Trophoblast cell (in vitro differentiated cells and primary cell): ENCODE measurements at regions not wholly inside any gene's neighbourhood (a gene's known extent, or its start where the extent isn't known, plus 50 kb on each side); places are given as distances from the start of the nearest gene placed in this dataset.

Experiments used
- DNase-seq, 2 donors: peaks; one replicate each; pipeline ENCODE4 v3.0.0-alpha.2; 2016
- H2AFZ ChIP-seq: 2 replicates; pipeline ENCODE4 v1.6.1; 2013; ENCODE audit warnings: low read length, moderate library complexity, mild to moderate bottlenecking; ENCODE audit not compliant: insufficient read depth, poor library complexity
- H2AK5ac ChIP-seq: 2 replicates; pipeline ENCODE4 v1.6.1; 2013; ENCODE audit warnings: mild to moderate bottlenecking, low read length
- H2BK120ac ChIP-seq: 2 replicates; pipeline ENCODE4 v1.6.1; 2013; ENCODE audit warnings: low read length, mild to moderate bottlenecking, moderate library complexity; ENCODE audit not compliant: insufficient read depth, poor library complexity
- H2BK12ac ChIP-seq: 2 replicates; pipeline ENCODE4 v1.6.1; 2013; ENCODE audit warnings: mild to moderate bottlenecking, low read length, moderate library complexity
- H2BK5ac ChIP-seq: 2 replicates; pipeline ENCODE4 v1.6.1; 2013; ENCODE audit warnings: low read length, low read depth, moderate library complexity, mild to moderate bottlenecking; ENCODE audit not compliant: poor library complexity
- H3K14ac ChIP-seq: 2 replicates; pipeline ENCODE4 v1.6.1; 2013; ENCODE audit warnings: mild to moderate bottlenecking, low read length
- H3K18ac ChIP-seq: 2 replicates; pipeline ENCODE4 v1.6.1; 2013; ENCODE audit warnings: mild to moderate bottlenecking, low read length
- H3K23ac ChIP-seq: 2 replicates; pipeline ENCODE4 v1.6.1; 2013; ENCODE audit warnings: low read length
- H3K27ac ChIP-seq: 2 replicates; pipeline ENCODE4 v1.5.1; 2013; ENCODE audit warnings: low read depth, mild to moderate bottlenecking, inconsistent platforms, low read length, moderate library complexity
- H3K27me3 ChIP-seq: 2 replicates; pipeline ENCODE4 v1.6.1; 2013; ENCODE audit warnings: inconsistent platforms, mild to moderate bottlenecking, low read length, moderate library complexity; ENCODE audit not compliant: insufficient read depth
- H3K36me3 ChIP-seq, 2 experiments: 1 replicate in 1 of 2; 2 replicates in 1 of 2; pipeline ENCODE4 v1.6.1; 2013; ENCODE audit warnings: low read length in 2 of 2, mild to moderate bottlenecking in 2 of 2, moderate library complexity in 1 of 2; ENCODE audit not compliant: insufficient read depth in 2 of 2, control insufficient read depth in 1 of 2
- H3K4ac ChIP-seq: 2 replicates; pipeline ENCODE4 v1.6.1; 2013; ENCODE audit warnings: low read depth, mild to moderate bottlenecking, low read length, moderate library complexity
- H3K4me1 ChIP-seq, 2 experiments: 1 replicate in 1 of 2; 2 replicates in 1 of 2; pipeline ENCODE4 v1.6.1; 2013; ENCODE audit warnings: low read length in 2 of 2, mild to moderate bottlenecking in 2 of 2, moderate library complexity in 1 of 2; ENCODE audit not compliant: insufficient read depth in 2 of 2, control insufficient read depth in 1 of 2
- H3K4me2 ChIP-seq: 2 replicates; pipeline ENCODE4 v1.6.1; 2013; ENCODE audit warnings: inconsistent platforms, mild to moderate bottlenecking, low read length, moderate library complexity
- H3K4me3 ChIP-seq: 2 replicates; pipeline ENCODE4 v1.5.1; 2013; ENCODE audit warnings: mild to moderate bottlenecking, low read depth, low read length, inconsistent platforms
- H3K79me1 ChIP-seq: one replicate; pipeline ENCODE4 v1.6.1; 2013; ENCODE audit warnings: low read length
- H3K79me2 ChIP-seq: 2 replicates; pipeline ENCODE4 v1.6.1; 2013; ENCODE audit warnings: low read length, mild to moderate bottlenecking; ENCODE audit not compliant: control insufficient read depth, insufficient read depth, poor library complexity
- H3K9ac ChIP-seq: 2 replicates; pipeline ENCODE4 v1.6.1; 2013; ENCODE audit warnings: mild to moderate bottlenecking, low read length
- H3K9me3 ChIP-seq: 2 replicates; pipeline ENCODE4 v1.6.1; 2013; ENCODE audit warnings: low read depth, mild to moderate bottlenecking, control low read depth, inconsistent platforms, low read length; ENCODE audit not compliant: insufficient read depth
- H4K12ac ChIP-seq: 2 replicates; pipeline ENCODE4 v1.6.1; 2013; ENCODE audit warnings: low read depth, mild to moderate bottlenecking, low read length, moderate library complexity
- H4K8ac ChIP-seq: 2 replicates; pipeline ENCODE4 v1.6.1; 2013; ENCODE audit warnings: low read depth, mild to moderate bottlenecking, low read length, moderate library complexity
- H4K91ac ChIP-seq: one replicate; pipeline ENCODE4 v1.6.1; 2013; ENCODE audit warnings: low read depth, mild to moderate bottlenecking, low read length, moderate library complexity
- WGBS: extraction: QIAGEN DNeasy Blood & Tissue Kit; methylation state at CpG from one replicate; pipeline ENCODE4 v1.1.7; 2013; ENCODE audit warnings: missing lambda C conversion rate; ENCODE audit not compliant: insufficient read length, insufficient coverage; ENCODE audit errors: extremely low coverage; 5-methylcytosine and 5-hydroxymethylcytosine counted together

GRCh38 chr20:52251827-52252226 is 60.2 kb upstream of the ZFP64 start:
- no peak for DNase-seq
- Histone ChIP-seq H3K23ac (no peak overlapping the region), H3K4me3 (no peak overlapping the region), H3K4ac (no peak overlapping the region), H4K91ac (no peak overlapping the region), H2BK120ac (no peak overlapping the region), H4K12ac (no peak overlapping the region), H3K36me3 (no peaks in the 10 kb centered on the region), H4K8ac (no peak overlapping the region), H3K9ac (no peak overlapping the region), H3K18ac (no peak overlapping the region), H3K79me2 (no peaks in the 10 kb centered on the region), H3K4me1 (no peaks in the 10 kb centered on the region), H3K79me1 (no peaks in the 10 kb centered on the region), H2BK12ac (no peak overlapping the region), H3K14ac (no peak overlapping the region), H3K4me2 (no peak overlapping the region), H2AFZ (no peak overlapping the region), H2BK5ac (no peak overlapping the region), H3K9me3 (no peaks in the 10 kb centered on the region), H3K27me3 (no peaks in the 10 kb centered on the region), H3K27ac (no peak overlapping the region), H2AK5ac (no peak overlapping the region)
- no CpG with 5 or more reads among the region's 2 CpGs for WGBS

- H3K79me2 ChIP-seq = no peaks in the 10 kb centered on the region
- H3K23ac ChIP-seq = no peak overlapping the region
- H3K18ac ChIP-seq = no peak overlapping the region
- no peaks in the 10 kb centered on the region for H3K27me3 ChIP-seq
- no peaks in the 10 kb centered on the region for H3K79me1 ChIP-seq
- no peak overlapping the region for H2BK5ac ChIP-seq
- no peak overlapping the region for H3K14ac ChIP-seq
- no CpG with 5 or more reads among the region's 2 CpGs for WGBS
- no peak overlapping the region for H2AFZ ChIP-seq
- H3K9ac ChIP-seq = no peak overlapping the region
- H2AK5ac ChIP-seq = no peak overlapping the region
- H3K4ac ChIP-seq = no peak overlapping the region
- H4K8ac ChIP-seq = no peak overlapping the region
- H2BK12ac ChIP-seq = no peak overlapping the region
- H4K12ac ChIP-seq = no peak overlapping the region
- no peaks in the 10 kb centered on the region for H3K4me1 ChIP-seq
- H3K4me3 ChIP-seq = no peak overlapping the region
- no peak overlapping the region for H4K91ac ChIP-seq
- no peak for DNase-seq
- no peaks in the 10 kb centered on the region for H3K9me3 ChIP-seq
- H3K27ac ChIP-seq = no peak overlapping the region
- H2BK120ac ChIP-seq = no peak overlapping the region
- H3K36me3 ChIP-seq = no peaks in the 10 kb centered on the region
- H3K4me2 ChIP-seq = no peak overlapping the region
Measured at GRCh38 chr20:52251136-52251700, 59.6 kb upstream of the ZFP64 start.

- H4K8ac ChIP-seq = no peak overlapping the region
- H3K18ac ChIP-seq = no peak overlapping the region
- H2BK120ac ChIP-seq = no peak overlapping the region
- no peaks in the 10 kb centered on the region for H3K79me1 ChIP-seq
- H3K4me2 ChIP-seq = no peak overlapping the region
- H4K91ac ChIP-seq = no peak overlapping the region
- no peaks in the 10 kb centered on the region for H3K36me3 ChIP-seq
- H3K27me3 ChIP-seq = no peaks in the 10 kb centered on the region
- no peak overlapping the region for H3K4me3 ChIP-seq
- DNase-seq = no peak
- no peak overlapping the region for H2AFZ ChIP-seq
- H3K4me1 ChIP-seq = no peaks in the 10 kb centered on the region
- no peak overlapping the region for H2BK5ac ChIP-seq
- no peak overlapping the region for H4K12ac ChIP-seq
- no peak overlapping the region for H3K27ac ChIP-seq
- no peaks in the 10 kb centered on the region for H3K79me2 ChIP-seq
- no peak overlapping the region for H2BK12ac ChIP-seq
- no peak overlapping the region for H3K14ac ChIP-seq
- no peak overlapping the region for H3K4ac ChIP-seq
- no peak overlapping the region for H2AK5ac ChIP-seq
- H3K9me3 ChIP-seq = no peaks in the 10 kb centered on the region
- H3K23ac ChIP-seq = no peak overlapping the region
- WGBS = no CpG with 5 or more reads among the region's 4 CpGs
- no peak overlapping the region for H3K9ac ChIP-seq
Measured at GRCh38 chr20:52247548-52247947, 56.0 kb upstream of the ZFP64 start.

GRCh38 chr20:52246366-52246765 is 54.8 kb upstream of the ZFP64 start:
- no peak for DNase-seq
- H3K4me2 ChIP-seq = no peak overlapping the region
- H3K27me3 ChIP-seq = no peaks in the 10 kb centered on the region
- H3K27ac ChIP-seq = no peak overlapping the region
- no peak overlapping the region for H3K23ac ChIP-seq
- H3K9ac ChIP-seq = no peak overlapping the region
- H2AFZ ChIP-seq = no peak overlapping the region
- no peak overlapping the region for H3K14ac ChIP-seq
- no peak overlapping the region for H3K18ac ChIP-seq
- H2AK5ac ChIP-seq = no peak overlapping the region
- H3K9me3 ChIP-seq = no peaks in the 10 kb centered on the region
- H3K4me3 ChIP-seq = no peak overlapping the region
- H4K12ac ChIP-seq = no peak overlapping the region
- no peak overlapping the region for H2BK5ac ChIP-seq
- no peak overlapping the region for H2BK120ac ChIP-seq
- H2BK12ac ChIP-seq = no peak overlapping the region
- H3K79me1 ChIP-seq = no peaks in the 10 kb centered on the region
- H4K91ac ChIP-seq = no peak overlapping the region
- H3K4ac ChIP-seq = no peak overlapping the region
- WGBS = no CpG with 5 or more reads among the region's 2 CpGs
- H3K4me1 ChIP-seq = no peaks in the 10 kb centered on the region
- no peak overlapping the region for H4K8ac ChIP-seq
- H3K36me3 ChIP-seq = no peaks in the 10 kb centered on the region
- no peaks in the 10 kb centered on the region for H3K79me2 ChIP-seq
